22Rv1 (cell line): ENCODE measurements at regions not wholly inside any gene's neighbourhood (a gene's known extent, or its start where the extent isn't known, plus 50 kb on each side); places are given as distances from the start of the nearest gene placed in this dataset.

Experiments
- ZFX ChIP-seq: fragments of 450-650 bp; IDR thresholded peaks from 2 replicates; pipeline ENCODE4 v1.6.1; 2017; ENCODE audit warnings: antibody characterized with exemption, borderline replicate concordance
- TF ChIP-seq, protein P1 (sequence below): fragments of 450-650 bp; IDR thresholded peaks from 2 replicates; pipeline ENCODE4 v1.5.1; 2017; ENCODE audit warnings: mild to moderate bottlenecking

DNA sequence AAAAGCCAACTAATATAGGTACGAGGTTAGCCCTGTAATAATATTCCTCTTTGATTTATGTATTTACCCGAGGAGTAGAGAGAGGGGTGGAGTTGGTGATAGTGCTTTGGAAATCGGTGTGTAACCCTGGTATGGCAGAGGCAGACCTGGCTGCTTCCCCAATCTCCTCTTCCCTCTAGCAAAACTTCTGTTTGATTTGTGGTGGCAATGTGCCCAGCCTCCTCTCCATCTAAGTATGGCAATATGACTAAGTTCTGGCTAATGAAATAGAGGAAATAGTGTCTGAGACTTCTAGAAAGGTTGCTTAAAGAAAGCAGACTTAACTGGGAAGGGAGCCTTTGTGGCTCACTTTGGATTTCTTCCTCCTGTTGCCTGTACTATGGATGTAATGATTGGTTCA, 491.1 kb downstream of the ENC1 start:
- TF ChIP-seq, protein P1, sequence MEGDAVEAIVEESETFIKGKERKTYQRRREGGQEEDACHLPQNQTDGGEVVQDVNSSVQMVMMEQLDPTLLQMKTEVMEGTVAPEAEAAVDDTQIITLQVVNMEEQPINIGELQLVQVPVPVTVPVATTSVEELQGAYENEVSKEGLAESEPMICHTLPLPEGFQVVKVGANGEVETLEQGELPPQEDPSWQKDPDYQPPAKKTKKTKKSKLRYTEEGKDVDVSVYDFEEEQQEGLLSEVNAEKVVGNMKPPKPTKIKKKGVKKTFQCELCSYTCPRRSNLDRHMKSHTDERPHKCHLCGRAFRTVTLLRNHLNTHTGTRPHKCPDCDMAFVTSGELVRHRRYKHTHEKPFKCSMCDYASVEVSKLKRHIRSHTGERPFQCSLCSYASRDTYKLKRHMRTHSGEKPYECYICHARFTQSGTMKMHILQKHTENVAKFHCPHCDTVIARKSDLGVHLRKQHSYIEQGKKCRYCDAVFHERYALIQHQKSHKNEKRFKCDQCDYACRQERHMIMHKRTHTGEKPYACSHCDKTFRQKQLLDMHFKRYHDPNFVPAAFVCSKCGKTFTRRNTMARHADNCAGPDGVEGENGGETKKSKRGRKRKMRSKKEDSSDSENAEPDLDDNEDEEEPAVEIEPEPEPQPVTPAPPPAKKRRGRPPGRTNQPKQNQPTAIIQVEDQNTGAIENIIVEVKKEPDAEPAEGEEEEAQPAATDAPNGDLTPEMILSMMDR = no peak
- TF ChIP-seq ZFX = no peak
